Adrenal gland (tissue), 9 donors: ENCODE measurements at regions not wholly inside any gene's neighbourhood (a gene's known extent, or its start where the extent isn't known, plus 50 kb on each side); places are given as distances from the start of the nearest gene placed in this dataset.

ENCODE experiments used
- DNase-seq, 7 donors: peaks; one replicate each; pipeline ENCODE4 v3.0.0-alpha.2; 2019 to 2020
- H3K27ac ChIP-seq, 5 donors: fragments of 200-600 bp; sonication (generic) in 4 of 5; 1 replicate in 3 of 5; 2 replicates in 2 of 5; pipeline versions ENCODE4 v1.5.1 to v1.8.0; 2016 to 2020; ENCODE audit warnings: mild to moderate bottlenecking in 1 of 5
- H3K27me3 ChIP-seq: fragments of 200-600 bp; 2 replicates; pipeline ENCODE4 v1.8.0; 2021
- H3K36me3 ChIP-seq, 2 donors: fragments of 200-600 bp; replicated peaks in 1 of 2; 1 replicate in 1 of 2; 2 replicates in 1 of 2; pipeline versions ENCODE4 v1.5.1 to v1.8.0; 2018 to 2022
- H3K4me1 ChIP-seq, 2 donors: fragments of 200-600 bp; replicated peaks in 1 of 2; 1 replicate in 1 of 2; 2 replicates in 1 of 2; pipeline versions ENCODE4 v1.5.1 to v1.8.0; 2018 to 2021
- H3K4me3 ChIP-seq, 4 donors: fragments of 200-600 bp; sonication (generic) in 3 of 4; one replicate each; pipeline ENCODE4 v1.5.1; 2016 to 2018
- H3K9me3 ChIP-seq, 3 donors: fragments of 200-600 bp; sonication (generic) in 1 of 3; replicated peaks in 1 of 3; 1 replicate in 2 of 3; 2 replicates in 1 of 3; pipeline versions ENCODE4 v1.5.1 to v1.8.0; 2016 to 2021
- CTCF ChIP-seq, 6 experiments: fragments of 450-650 bp in 4 of 6; fragments of 200-600 bp in 2 of 6; sonication (generic) in 1 of 6; IDR thresholded peaks; 1 replicate in 5 of 6; 2 replicates in 1 of 6; pipeline versions ENCODE4 v1.5.1 to v1.8.0; 2016 to 2021; ENCODE audit warnings: antibody characterized with exemption in 6 of 6, mild to moderate bottlenecking in 2 of 6, moderate library complexity in 1 of 6
- POLR2A ChIP-seq, 2 donors: fragments of 450-650 bp; IDR thresholded peaks; one replicate each; pipeline ENCODE4 v1.6.1; 2017; ENCODE audit warnings: antibody characterized with exemption in 2 of 2, mild to moderate bottlenecking in 2 of 2, moderate library complexity in 1 of 2
- WGBS, 4 donors: extraction: QIAGEN DNeasy Blood & Tissue Kit in 2 of 4; methylation state at CpG; one replicate each; pipeline versions ENCODE4 v1.1.5 to v1.1.7; 2013 to 2017; 5-methylcytosine and 5-hydroxymethylcytosine counted together
- intact Hi-C, 2 donors: fragments of 100-400 bp; cut with DNase I; formaldehyde crosslinking; loops; one replicate each; pipeline versions ENCODE4 v1.14.1 to v1.15.0; 2022 to 2023
- donor health status: healthy with polysubstance abuse.
- donor health status: Bipolar disorder and iron deficiency.
- donor health status: DM: yes; HTN: yes; CAD: no.
- donor health status: DM: no; HTN: no; CAD: no.
- donor health status: DM: no; HTN: no; CAD: no.

- Histone ChIP-seq H3K27me3 (no peaks in the 10 kb centered on the region), H3K27ac (no peak overlapping the region), H3K4me1 (no peaks in the 10 kb centered on the region), H3K4me3 (no peak overlapping the region), H3K9me3 (no peaks in the 10 kb centered on the region), H3K36me3 (no peaks in the 10 kb centered on the region)
- intact Hi-C loops: no loop called here
- WGBS, 4 donors: 33 to 54% (median 36%) methylated on average over 6 of the region's 6 CpGs
- DNase-seq: no peak
- TF ChIP-seq CTCF (IDR thresholded peaks at IDR 0.05): peak in 2 of 6 experiments; percentile 8 to 28
- TF ChIP-seq POLR2A (IDR thresholded peaks at IDR 0.05): no peak
Measured at GRCh38 chr4:79576429-79576753, 168.4 kb upstream of the GK2 start.

DNA sequence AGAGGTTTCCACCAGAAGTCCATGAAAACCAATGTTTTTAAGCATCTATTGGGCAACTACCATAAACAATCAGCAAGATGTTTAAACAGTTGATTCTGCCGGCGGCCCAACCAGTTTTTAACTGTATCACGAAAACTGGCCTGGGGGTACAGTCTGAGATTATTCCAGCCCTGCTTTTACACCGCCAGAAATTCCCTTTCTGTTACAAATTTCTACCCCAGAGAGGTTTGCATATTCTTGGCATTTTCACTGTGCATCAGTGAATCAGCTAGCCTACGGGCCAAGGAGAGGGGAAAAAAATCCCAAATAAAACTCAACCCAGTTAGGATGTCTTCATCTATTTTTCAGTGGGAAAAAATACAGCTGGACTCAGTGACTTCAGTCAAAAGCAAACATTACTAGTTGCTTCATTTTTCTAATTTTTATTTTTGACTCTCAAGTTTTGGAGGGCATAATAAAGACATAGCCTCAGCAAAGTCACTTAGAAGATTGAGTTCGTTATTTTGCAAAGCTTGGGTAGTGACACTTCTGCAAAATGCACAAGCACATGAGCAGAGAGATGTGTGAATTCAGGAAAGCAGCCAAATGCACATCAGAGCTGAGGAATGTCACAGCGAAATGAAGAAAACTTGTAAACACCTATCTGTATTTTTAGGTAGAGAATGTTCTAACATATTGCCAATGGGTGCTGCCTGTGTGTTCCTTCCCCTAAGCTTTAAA lies 167.8 kb upstream of the GK2 start:
- Histone ChIP-seq H3K27me3 (no peaks in the 10 kb centered on the region), H3K27ac (no peak overlapping the region), H3K4me3 (no peak overlapping the region), H3K9me3 (no peaks in the 10 kb centered on the region), H3K4me1 (no peaks in the 10 kb centered on the region), H3K36me3 (no peaks in the 10 kb centered on the region)
- intact Hi-C loops: no loop called here
- WGBS, 4 donors: 62 to 79% (median 73%) methylated on average over 7 of the region's 7 CpGs
- DNase-seq: no peak
- TF ChIP-seq CTCF (IDR thresholded peaks at IDR 0.05): no peak

DNA sequence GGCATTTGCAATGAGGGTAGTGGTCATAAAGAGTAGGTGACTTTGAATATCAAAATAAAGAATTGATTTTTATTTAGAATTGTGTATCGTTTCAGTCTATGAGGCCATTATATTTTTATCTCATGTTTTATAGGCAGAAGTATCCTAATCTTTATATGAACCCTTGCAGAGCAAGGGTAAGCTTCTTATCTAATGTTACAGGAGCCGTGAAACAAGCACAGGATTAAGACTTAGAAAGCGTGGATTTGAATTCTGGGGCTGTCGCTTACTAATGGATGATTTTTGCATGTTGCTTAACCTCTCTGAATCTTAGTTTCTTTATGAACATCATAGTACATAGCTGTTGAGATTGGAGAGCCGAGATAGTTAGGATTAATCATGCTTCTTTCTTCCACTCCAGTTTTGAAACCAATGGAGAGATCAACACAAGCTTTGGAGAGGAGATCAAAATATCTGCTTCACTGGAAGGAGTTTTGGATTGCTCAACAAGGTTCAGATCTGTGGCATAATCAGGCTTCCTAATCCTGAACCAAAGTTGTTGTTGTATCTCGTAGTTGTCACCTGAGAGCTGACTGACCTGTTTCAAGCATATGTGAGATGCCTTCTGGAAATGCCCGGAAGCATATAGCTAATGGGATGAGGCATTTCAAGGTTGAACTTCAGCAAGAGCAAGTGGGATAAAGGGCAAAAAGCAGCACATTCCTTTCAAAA lies 166.9 kb upstream of the GK2 start:
- intact Hi-C loops: no loop called here
- Histone ChIP-seq H3K4me1 (no peaks in the 10 kb centered on the region), H3K36me3 (no peaks in the 10 kb centered on the region), H3K4me3 (no peak overlapping the region), H3K27me3 (no peaks in the 10 kb centered on the region), H3K9me3 (no peaks in the 10 kb centered on the region), H3K27ac (no peak overlapping the region)
- TF ChIP-seq CTCF (IDR thresholded peaks at IDR 0.05): no peak
- no peak for TF ChIP-seq POLR2A (IDR thresholded peaks at IDR 0.05)
- DNase-seq: no peak
- 68 to 79% (median 75%) methylated on average over 7 of the region's 7 CpGs for WGBS, 4 donors

DNA sequence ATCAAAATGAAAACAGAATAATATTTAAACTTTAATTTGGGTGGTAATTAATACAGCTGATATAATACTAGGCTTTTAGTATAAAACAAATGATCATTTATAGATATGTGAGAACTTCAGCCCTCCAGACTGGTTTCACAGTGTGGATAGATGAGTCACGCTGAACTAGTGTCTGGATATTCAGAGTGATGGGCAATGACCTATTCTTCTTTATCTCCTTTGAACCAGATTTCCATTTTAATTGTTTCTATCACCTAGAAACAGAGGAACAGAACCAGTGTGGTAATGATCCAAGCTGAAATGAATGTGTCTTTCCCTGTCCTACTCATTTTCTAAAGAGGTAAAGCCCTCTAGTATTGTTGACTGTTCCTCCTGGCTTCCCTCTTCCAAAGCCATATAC lies 155.2 kb upstream of the GK2 start:
- intact Hi-C loops: no loop called here
- H3K9me3 ChIP-seq: no peaks in the 10 kb centered on the region

More for the DNA sequence above, 155.2 kb upstream of the GK2 start:
- WGBS, 4 donors: 72 to 92% (median 84%) methylated on average over 1 of the region's 1 CpG
- H3K4me1 ChIP-seq: no peaks in the 10 kb centered on the region
- H3K36me3 ChIP-seq: no peaks in the 10 kb centered on the region
- H3K27ac ChIP-seq: no peak overlapping the region
- TF ChIP-seq CTCF (IDR thresholded peaks at IDR 0.05) (no peak), POLR2A (IDR thresholded peaks at IDR 0.05) (no peak)
- H3K4me3 ChIP-seq: no peak overlapping the region
- no peaks in the 10 kb centered on the region for H3K27me3 ChIP-seq
- DNase-seq: no peak
